Activated T-cell treated with anti-CD3 and anti-CD28 coated beads, Interleukin-2, amount 50 U/mL, for 24 hours (primary cell): ENCODE measurements at regions not wholly inside any gene's neighbourhood (a gene's known extent, or its start where the extent isn't known, plus 50 kb on each side); places are given as distances from the start of the nearest gene placed in this dataset.
"Not testable (repeated sequence)": the region's sequence is repeated elsewhere in the genome, so short reads cannot be mapped to it uniquely, and the experiment has no call there.

Source experiments
- DNase-seq: peaks from one replicate; pipeline ENCODE4 v3.0.0-alpha.2; 2020
- H3K27ac Mint-ChIP-seq: 2 replicates; pipeline ENCODE4 v1.8.0; 2020; ENCODE audit warnings: mild to moderate bottlenecking, mixed read lengths
- H3K27me3 Mint-ChIP-seq: 2 replicates; pipeline ENCODE4 v1.8.0; 2020; ENCODE audit warnings: mixed read lengths
- H3K36me3 Mint-ChIP-seq: 2 replicates; pipeline ENCODE4 v1.8.0; 2020; ENCODE audit warnings: low read depth, mixed read lengths
- H3K4me1 Mint-ChIP-seq: 2 replicates; pipeline ENCODE4 v1.8.0; 2020; ENCODE audit warnings: low read depth, mixed read lengths
- H3K4me3 Mint-ChIP-seq: 2 replicates; pipeline ENCODE4 v1.8.0; 2020; ENCODE audit warnings: mild to moderate bottlenecking, moderate library complexity, mixed read lengths
- H3K9me3 Mint-ChIP-seq: 2 replicates; pipeline ENCODE4 v1.8.0; 2020; ENCODE audit warnings: mixed read lengths

DNA sequence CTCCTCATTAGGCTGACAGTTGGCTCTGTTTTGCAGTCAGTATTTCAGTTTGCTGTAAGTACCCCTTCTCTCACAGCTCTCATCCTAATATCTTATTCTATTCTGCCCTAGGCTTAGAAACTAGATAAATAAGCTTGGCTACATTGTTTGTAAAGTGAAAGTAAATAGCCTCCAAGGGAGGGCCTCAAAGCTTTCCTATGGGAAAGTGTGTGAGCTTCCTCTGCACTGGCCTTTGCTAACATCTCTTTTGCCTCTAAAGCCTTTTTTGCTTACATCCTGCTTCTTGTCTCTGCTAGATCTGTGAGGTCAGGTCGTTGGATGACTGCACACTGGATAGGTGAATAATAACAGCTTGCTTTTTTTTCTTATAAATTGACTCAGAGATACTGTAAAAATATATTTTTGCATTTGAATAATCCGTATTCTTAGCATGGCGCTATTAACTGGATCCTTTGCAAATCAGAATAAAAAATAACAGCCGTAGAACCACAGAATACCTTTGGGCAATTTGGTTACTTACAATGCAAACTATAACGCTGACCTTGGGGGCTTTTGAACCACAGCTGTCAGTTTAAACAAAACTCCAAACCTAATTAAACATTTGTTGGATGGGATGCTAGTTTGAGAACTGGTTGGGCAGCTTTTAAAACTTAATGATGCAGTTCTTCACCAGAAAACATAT lies 55.1 kb downstream of the TTC6 start:
- H3K27me3 Mint-ChIP-seq = no peaks in the 10 kb centered on the region
- peaks cover under 1% of the 10 kb centered on the region for H3K9me3 Mint-ChIP-seq
- DNase-seq = no peak
- no peaks in the 10 kb centered on the region for H3K36me3 Mint-ChIP-seq
- no peak overlapping the region for H3K4me3 Mint-ChIP-seq
- H3K4me1 Mint-ChIP-seq = no peaks in the 10 kb centered on the region
- no peak overlapping the region for H3K27ac Mint-ChIP-seq

DNA sequence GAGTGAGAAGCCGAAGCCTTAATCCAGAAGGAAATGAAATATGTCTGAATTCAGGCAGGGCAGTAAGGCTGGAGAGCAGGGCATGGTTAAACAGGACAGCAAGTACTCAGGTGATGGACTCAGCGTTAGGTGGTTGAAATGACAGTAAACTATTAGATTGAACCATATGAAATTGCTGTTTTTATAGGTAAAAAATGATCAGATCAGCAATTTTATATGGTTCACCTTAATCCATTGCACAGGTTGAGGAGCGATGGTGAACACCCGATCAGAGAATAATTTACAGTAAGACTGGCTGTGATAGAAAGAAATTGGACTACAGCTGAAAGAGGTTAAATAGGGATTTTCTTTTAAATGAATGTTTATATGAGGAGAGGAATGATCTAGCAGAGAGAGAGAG lies 56.6 kb downstream of the TTC6 start:
- H3K27ac Mint-ChIP-seq = no peak overlapping the region
- no peaks in the 10 kb centered on the region for H3K36me3 Mint-ChIP-seq
- H3K27me3 Mint-ChIP-seq = no peaks in the 10 kb centered on the region
- no peak overlapping the region for H3K4me3 Mint-ChIP-seq
- no peaks in the 10 kb centered on the region for H3K4me1 Mint-ChIP-seq
- peaks cover 3% of the 10 kb centered on the region for H3K9me3 Mint-ChIP-seq
- no peak for DNase-seq

DNA sequence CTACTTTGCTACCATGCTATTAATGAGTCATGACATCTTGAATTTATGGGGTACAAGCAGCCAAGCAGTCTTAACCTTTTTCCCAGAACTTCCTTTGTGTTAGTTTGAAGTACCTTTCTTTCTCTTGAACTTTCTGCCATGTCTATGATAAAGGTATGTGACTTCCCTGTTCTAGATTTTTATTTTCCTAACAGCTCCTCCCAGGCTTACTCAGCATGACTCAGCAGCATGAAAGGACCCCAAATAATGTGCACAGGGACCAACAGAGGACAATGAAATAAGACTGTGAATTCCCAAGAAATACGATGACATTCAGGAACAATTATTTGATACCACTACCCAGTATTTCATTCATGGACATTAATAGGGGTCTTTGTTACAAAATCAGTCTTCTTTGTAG lies 60.0 kb downstream of the TTC6 start:
- Mint-ChIP-seq H3K9me3 (peaks cover 7% of the 10 kb centered on the region), H3K4me3 (no peak overlapping the region), H3K36me3 (no peaks in the 10 kb centered on the region), H3K27me3 (no peaks in the 10 kb centered on the region), H3K27ac (no peak overlapping the region), H3K4me1 (no peaks in the 10 kb centered on the region)
- DNase-seq = no peak

DNA sequence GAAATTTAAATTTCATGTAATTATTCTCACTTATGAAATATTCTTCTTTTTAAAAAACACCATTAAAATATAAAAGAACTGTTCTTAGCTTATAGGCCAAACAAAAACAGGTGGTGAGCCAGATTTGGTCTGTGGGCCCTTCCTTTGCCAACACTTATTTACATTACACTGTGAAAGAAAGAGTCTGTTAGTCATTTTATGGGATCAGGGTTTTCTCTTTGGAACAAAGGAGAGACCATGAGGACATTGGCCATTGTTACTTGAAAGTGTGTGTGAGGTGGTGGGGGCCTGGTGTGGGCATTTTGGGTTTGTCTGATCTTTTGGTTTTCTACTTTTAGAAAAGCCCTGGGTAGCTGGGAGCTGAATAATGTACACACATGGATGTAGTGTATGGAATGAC lies 62.7 kb downstream of the TTC6 start:
- no peak for DNase-seq
- no peak overlapping the region for H3K27ac Mint-ChIP-seq
- H3K4me1 Mint-ChIP-seq = no peaks in the 10 kb centered on the region
- no peak overlapping the region for H3K4me3 Mint-ChIP-seq
- H3K36me3 Mint-ChIP-seq = no peaks in the 10 kb centered on the region
- peaks cover 11% of the 10 kb centered on the region for H3K9me3 Mint-ChIP-seq
- no peaks in the 10 kb centered on the region for H3K27me3 Mint-ChIP-seq

- peaks cover 6% of the 10 kb centered on the region for H3K9me3 Mint-ChIP-seq
- no peaks in the 10 kb centered on the region for H3K4me1 Mint-ChIP-seq
- no peak for DNase-seq
- H3K27ac Mint-ChIP-seq = no peak overlapping the region
- no peaks in the 10 kb centered on the region for H3K36me3 Mint-ChIP-seq
- no peaks in the 10 kb centered on the region for H3K27me3 Mint-ChIP-seq
- H3K4me3 Mint-ChIP-seq = no peak overlapping the region
Observed at GRCh38 chr14:37663498-37663897, 68.1 kb downstream of the TTC6 start.

GRCh38 chr14:37665479-37665878 lies 70.0 kb downstream of the TTC6 start:
- Mint-ChIP-seq H3K4me1 (no peaks in the 10 kb centered on the region), H3K27me3 (no peaks in the 10 kb centered on the region), H3K36me3 (no peaks in the 10 kb centered on the region), H3K4me3 (no peak overlapping the region), H3K9me3 (peaks cover 10% of the 10 kb centered on the region), H3K27ac (no peak overlapping the region)
- no peak for DNase-seq

DNA sequence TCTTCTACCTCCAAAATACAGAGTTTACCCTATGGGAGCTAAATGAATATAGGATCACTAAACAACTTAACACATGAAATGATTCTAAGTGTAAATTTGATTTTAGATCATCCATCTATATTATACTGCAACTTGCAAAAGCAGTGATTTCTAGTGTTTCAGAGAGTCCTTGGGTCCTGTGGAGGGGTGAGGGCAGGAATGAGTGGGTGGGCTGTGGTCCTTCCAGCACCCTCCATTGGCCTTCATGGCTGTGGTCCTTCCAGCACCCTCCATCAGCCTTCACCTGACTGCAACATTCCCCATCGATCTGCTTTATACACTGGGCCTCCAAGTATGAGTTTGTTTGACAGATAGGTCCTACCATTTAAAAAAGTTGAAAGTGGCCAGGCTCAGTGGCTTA lies 70.5 kb downstream of the TTC6 start:
- Mint-ChIP-seq H3K4me3 (no peak overlapping the region), H3K27ac (no peak overlapping the region), H3K27me3 (no peaks in the 10 kb centered on the region), H3K9me3 (peaks cover 7% of the 10 kb centered on the region), H3K36me3 (no peaks in the 10 kb centered on the region), H3K4me1 (no peaks in the 10 kb centered on the region)
- no peak for DNase-seq

DNA sequence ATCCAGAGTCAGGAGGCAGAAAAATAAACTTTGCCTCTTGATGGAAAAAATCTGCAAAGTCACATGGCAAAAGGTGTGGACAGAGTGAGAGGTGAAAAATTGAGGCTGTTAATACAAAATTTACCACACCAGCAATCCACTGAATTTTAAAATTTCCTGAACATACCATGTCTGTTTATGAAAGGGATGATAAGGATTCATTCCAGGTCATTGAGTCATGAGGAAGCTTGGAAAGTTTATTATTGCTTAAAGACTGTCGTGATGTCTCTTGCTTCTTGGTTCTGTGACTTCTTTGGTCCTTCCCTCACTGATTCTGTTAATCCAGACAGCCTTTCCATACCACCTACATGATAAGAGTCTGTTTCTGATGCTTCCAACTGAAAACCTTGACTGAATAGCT lies 73.2 kb downstream of the TTC6 start:
- Mint-ChIP-seq H3K9me3 (peaks cover 7% of the 10 kb centered on the region), H3K4me3 (no peak overlapping the region), H3K36me3 (no peaks in the 10 kb centered on the region), H3K4me1 (no peaks in the 10 kb centered on the region), H3K27me3 (no peaks in the 10 kb centered on the region), H3K27ac (no peak overlapping the region)
- no peak for DNase-seq

GRCh38 chr14:37669242-37669641 lies 73.8 kb downstream of the TTC6 start:
- H3K27ac Mint-ChIP-seq = no peak overlapping the region
- peaks cover 7% of the 10 kb centered on the region for H3K9me3 Mint-ChIP-seq
- H3K27me3 Mint-ChIP-seq = no peaks in the 10 kb centered on the region
- DNase-seq = no peak
- H3K4me3 Mint-ChIP-seq = no peak overlapping the region
- no peaks in the 10 kb centered on the region for H3K36me3 Mint-ChIP-seq
- H3K4me1 Mint-ChIP-seq = no peaks in the 10 kb centered on the region

DNA sequence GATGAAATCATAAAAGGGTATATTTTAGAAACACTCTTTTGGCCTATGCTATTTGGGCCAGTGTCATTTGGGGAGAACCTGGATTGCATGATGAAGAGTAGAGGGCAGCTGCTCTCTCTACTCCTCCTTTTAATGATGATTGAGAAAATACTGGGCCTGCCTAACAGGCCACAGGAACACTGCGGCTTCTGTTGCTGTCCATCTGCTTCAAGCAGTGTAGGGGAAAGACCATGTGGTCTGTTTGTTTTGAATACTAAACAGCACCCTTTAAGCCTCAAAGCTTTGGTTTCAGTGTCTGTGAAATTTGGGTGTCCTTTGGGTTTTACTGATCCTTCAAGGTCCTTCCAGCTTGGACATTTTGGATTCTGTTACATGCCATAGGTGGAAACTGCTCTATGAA lies 78.0 kb downstream of the TTC6 start:
- peaks cover 12% of the 10 kb centered on the region for H3K9me3 Mint-ChIP-seq
- no peaks in the 10 kb centered on the region for H3K4me1 Mint-ChIP-seq
- H3K4me3 Mint-ChIP-seq = no peak overlapping the region
- H3K36me3 Mint-ChIP-seq = no peaks in the 10 kb centered on the region
- H3K27me3 Mint-ChIP-seq = no peaks in the 10 kb centered on the region
- H3K27ac Mint-ChIP-seq = no peak overlapping the region
- DNase-seq = no peak

GRCh38 chr14:37678916-37679315 lies 83.5 kb downstream of the TTC6 start:
- Mint-ChIP-seq H3K27me3 (no peaks in the 10 kb centered on the region), H3K9me3 (peaks cover 5% of the 10 kb centered on the region), H3K4me3 (no peak overlapping the region), H3K27ac (no peak overlapping the region), H3K36me3 (no peaks in the 10 kb centered on the region), H3K4me1 (no peaks in the 10 kb centered on the region)
- DNase-seq = no peak

DNA sequence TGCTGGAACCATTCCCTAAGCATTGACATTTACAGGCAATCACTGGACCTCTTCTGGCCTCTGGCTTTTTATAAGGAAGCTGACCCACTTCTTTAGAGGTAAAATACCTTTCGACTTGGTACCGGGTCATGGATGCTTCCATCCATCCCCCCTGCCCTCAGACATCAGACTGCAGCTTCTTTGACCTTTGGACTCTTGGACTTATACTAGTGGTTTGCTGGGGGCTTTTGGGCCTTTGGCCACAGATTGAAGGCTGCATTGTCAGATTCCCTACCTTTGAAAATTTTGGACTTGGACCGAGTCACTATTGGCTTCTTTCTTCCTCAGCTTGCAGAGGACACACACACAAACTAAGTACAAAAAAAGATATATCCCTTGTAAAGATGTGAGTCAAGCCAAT lies 86.1 kb downstream of the TTC6 start:
- Mint-ChIP-seq H3K4me3 (no peak overlapping the region), H3K27me3 (no peaks in the 10 kb centered on the region), H3K9me3 (peaks cover 4% of the 10 kb centered on the region), H3K27ac (no peak overlapping the region), H3K4me1 (no peaks in the 10 kb centered on the region), H3K36me3 (no peaks in the 10 kb centered on the region)
- DNase-seq = no peak

DNA sequence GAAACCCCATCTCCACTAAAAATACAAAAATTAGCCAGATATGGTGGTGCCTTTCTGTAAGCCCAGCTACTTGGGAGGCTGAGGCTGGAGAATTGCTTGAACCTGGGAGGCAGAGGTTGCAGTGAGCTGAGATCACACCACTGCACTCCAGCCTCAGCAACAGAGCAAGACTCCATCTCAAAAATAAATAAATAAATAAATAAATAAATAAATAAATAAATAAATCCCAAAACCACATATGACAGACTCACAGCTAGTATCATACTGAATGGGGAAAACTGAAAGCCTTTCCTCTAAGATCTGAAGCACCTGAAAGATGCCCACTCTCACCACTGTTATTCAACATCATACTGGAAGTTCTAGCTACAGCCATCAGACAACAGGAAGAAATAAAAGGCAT lies 97.3 kb downstream of the TTC6 start:
- DNase-seq, H3K36me3 Mint-ChIP-seq, H3K4me1 Mint-ChIP-seq, H3K27me3 Mint-ChIP-seq, H3K27ac Mint-ChIP-seq, H3K4me3 Mint-ChIP-seq: not testable (repeated sequence)
- H3K9me3 Mint-ChIP-seq = peaks cover 27% of the 10 kb centered on the region

- H3K4me1 Mint-ChIP-seq, H3K27ac Mint-ChIP-seq, H3K36me3 Mint-ChIP-seq, H3K4me3 Mint-ChIP-seq, DNase-seq, H3K27me3 Mint-ChIP-seq: not testable (repeated sequence)
- peaks cover 27% of the 10 kb centered on the region for H3K9me3 Mint-ChIP-seq
Observed at GRCh38 chr14:37693420-37693819, 98.0 kb downstream of the TTC6 start.

DNA sequence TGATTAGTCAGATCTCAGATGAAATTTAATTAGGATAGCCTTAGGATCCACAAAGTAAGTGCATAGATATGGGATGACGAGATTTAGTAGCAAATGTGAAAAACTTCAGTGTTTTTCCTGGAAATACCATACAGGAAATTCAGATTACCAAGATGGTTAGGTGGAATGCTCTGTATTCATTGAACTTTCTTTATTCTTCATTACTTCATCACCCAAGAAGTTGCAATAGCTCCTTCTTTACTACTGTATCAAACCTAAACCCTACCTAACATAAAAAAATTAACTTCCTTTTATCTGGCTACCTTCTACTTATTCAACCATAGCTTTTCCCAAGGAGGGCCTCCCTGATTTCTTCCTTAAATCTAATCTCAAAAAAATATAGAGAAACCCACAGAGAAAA lies 100.4 kb downstream of the TTC6 start:
- no peaks in the 10 kb centered on the region for H3K36me3 Mint-ChIP-seq
- no peaks in the 10 kb centered on the region for H3K27me3 Mint-ChIP-seq
- DNase-seq = no peak
- peaks cover 27% of the 10 kb centered on the region for H3K9me3 Mint-ChIP-seq
- no peak overlapping the region for H3K27ac Mint-ChIP-seq
- no peaks in the 10 kb centered on the region for H3K4me1 Mint-ChIP-seq
- H3K4me3 Mint-ChIP-seq = no peak overlapping the region

DNA sequence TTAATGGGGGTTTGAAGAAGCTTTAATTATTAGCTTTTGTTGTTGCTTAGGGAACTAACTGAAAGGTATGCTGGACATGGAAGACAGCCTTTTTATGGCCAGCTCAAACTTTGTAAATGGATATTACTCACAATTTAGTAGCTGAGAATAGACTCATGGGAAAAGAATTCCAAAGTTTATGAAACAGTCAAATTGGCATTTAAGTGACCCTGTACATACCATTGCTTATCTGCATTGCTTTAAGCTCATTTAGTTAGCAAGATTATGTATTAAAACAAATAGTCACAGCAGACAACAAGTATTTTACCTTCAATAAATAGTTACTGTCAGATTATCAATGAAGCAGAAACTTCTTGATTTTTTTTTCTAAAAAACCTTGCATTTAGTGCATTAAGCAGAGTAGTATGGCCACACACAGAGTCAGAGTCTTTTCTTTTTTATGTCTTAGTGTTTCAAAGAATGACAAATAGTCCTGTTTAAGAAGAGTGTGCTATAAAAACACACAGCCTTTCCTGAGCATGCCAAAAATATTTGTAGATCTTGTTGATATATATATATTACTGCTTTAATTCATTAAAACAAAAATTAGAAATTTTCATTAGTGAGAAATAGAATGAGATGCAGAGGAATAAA lies 102.2 kb downstream of the TTC6 start:
- H3K4me3 Mint-ChIP-seq = no peak overlapping the region
- peaks cover 17% of the 10 kb centered on the region for H3K9me3 Mint-ChIP-seq
- H3K36me3 Mint-ChIP-seq = no peaks in the 10 kb centered on the region
- no peak for DNase-seq
- no peaks in the 10 kb centered on the region for H3K27me3 Mint-ChIP-seq
- no peaks in the 10 kb centered on the region for H3K4me1 Mint-ChIP-seq
- no peak overlapping the region for H3K27ac Mint-ChIP-seq
